HG03575 (cell line): ENCODE measurements at regions not wholly inside any gene's neighbourhood (a gene's known extent, or its start where the extent isn't known, plus 50 kb on each side); places are given as distances from the start of the nearest gene placed in this dataset.

Source experiments
- ATAC-seq: cut with Tn5 transposase; IDR thresholded peaks from one replicate; pipeline ENCODE4 v1.9.1; 2021; ENCODE audit not compliant: unreplicated experiment, insufficient number of reproducible peaks, low FRiP score; ENCODE audit errors: extremely low read depth

DNA sequence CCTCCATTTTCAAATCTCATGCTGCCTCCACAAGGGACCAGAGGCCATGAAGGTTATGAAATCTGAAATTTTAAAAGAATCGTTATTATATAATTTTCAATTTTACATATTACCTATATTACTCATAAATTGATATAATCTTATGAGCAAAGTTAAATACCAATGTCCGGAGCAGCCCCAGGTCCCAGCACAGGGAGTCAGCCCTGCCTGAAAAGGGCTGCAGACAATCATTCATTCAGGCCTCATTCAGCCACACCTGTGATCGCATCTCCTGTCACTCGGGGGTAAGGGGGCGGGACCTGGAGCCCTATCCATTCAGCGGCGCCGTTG, 172.5 kb downstream of the AHSP start:
- no peak for ATAC-seq

DNA sequence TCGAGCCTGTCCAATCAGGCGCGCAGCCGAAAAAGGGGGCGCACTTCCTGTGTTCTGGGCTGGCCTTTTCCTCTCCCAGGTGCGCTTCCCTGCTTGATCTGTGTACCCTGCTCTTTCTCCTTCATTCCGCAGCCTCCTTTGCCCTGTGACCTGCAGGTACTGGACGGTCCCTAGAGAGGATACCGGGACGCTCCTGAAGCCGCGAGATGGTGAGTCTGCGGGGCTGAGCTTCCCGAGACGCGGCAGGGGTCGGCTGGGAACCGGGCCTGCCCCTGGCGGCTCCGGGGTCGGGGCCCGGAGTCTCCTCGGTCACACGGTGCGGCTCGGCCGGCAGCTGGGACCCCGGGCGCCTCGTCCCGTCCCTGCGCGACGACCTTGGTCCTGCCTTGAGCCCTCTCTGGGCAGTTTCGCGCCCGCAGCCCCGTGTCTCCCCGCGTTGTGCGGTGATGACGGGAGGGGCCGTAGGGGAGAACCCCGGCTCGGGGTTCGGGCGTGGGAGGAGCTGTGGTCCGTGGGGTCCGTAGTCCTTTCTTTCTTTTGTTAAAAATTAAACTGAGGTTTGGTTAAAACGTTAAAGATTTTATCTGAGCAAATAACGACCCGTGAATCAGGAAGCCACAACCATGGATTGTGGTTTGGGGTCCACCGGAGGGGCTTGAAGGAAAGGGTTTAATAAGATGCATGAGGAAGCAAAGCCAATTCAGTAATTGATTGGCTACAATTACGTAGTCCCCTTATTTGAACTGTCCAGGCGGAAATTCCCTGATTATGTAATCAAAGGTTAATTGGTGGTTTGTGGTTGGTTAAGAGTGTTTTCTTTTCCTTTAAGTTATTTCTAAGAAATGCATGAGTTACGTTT, 172.8 kb upstream of the ZNF267 start:
- no peak for ATAC-seq

DNA sequence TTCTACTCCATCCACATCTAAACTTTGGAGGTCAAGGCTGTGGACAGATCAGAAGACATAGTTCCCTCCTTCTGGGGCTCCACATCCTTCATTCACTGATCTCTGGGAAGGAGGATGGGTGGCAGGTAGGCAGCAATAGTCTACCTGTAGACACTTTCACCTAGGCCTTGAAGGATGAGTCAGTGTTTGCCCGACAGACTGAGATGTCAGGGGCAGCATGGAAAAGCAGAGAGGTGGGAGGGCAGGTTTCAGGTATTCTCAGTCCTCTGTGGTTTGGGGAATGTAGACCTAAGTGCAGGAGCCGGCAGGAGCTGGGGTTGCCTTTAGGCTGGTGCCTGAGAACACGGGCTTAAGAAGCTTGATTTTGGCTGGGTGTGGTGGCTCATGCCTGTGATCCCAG, 171.9 kb upstream of the ZNF267 start:
- ATAC-seq, result no peak

- no peak for ATAC-seq
Measured at GRCh38 chr16:31702796-31703195, 170.8 kb upstream of the ZNF267 start.

- ATAC-seq, result no peak
Measured at GRCh38 chr16:31703526-31704128, 170.0 kb upstream of the ZNF267 start.

- ATAC-seq, result no peak
Measured at GRCh38 chr16:31704138-31704537, 169.5 kb upstream of the ZNF267 start.

DNA sequence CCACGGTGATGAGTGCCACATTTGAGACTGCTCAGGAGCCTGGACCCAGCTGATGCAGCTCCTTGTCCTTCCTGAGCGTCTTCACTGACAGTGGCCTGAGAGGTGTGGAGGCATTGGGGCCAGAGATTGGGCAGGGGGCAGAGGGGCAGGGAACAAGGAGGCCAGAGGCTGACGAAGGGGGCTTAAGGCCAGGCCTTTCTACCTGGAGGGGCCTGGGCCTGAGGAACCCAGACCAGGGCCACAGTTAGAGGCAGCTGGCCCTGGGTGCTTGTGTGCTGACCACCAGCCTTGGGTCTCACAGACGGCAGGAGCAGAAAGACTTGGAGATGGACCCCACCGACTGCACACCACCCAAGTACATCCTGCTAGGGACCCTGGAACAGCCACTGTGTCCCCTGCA, 168.2 kb upstream of the ZNF267 start:
- no peak for ATAC-seq

DNA sequence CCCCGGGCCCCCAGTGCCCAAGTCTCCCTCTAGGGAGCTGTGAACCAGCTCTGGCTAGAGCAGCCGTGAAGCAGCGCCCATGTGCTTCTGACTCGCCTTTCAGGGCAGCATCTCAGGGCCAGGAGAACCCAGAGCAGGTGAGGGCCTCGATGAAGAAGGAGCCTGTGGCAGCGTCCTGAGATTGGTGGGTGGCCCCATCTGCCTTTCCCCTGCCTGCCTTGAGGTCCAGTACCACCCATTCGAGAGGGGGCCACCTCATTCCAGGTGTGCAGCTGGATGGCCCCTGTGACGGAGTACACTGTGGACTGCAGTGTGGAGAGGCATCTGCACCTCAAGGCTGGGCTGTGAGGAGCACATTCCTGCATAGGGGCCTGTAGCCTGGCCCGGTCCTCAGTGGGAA, 167.3 kb upstream of the ZNF267 start:
- no peak for ATAC-seq

GRCh38 chr16:31706925-31707324, 166.7 kb upstream of the ZNF267 start:
- ATAC-seq, result no peak

DNA sequence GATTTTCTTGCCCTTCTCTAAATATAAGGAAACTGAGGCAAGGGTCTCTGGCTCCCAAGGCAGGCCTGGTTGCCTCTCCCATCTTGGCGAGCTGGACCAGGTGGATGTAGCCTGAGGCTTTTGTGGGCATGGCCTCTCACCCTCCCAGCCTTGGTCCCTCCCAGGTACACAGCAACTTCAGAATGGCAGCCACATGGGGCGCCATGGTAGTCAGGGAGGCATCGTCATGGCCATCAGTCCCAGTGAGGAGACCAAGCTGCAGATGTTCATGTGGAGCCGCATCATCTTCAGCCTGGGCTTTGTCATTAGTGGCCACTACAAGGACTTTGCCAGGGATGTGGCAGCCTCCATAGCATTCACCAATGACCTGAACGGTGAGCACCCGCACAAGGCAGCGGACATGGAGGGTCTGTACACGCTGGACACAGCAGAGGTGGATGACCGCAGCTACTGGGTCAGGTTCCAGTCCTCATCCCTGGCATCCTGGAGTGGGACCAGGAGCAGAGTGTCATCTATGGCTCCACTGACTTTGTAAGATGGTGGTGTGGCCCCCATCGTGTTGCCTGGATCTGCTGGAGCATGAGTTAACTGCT, 165.8 kb upstream of the ZNF267 start:
- no peak for ATAC-seq

DNA sequence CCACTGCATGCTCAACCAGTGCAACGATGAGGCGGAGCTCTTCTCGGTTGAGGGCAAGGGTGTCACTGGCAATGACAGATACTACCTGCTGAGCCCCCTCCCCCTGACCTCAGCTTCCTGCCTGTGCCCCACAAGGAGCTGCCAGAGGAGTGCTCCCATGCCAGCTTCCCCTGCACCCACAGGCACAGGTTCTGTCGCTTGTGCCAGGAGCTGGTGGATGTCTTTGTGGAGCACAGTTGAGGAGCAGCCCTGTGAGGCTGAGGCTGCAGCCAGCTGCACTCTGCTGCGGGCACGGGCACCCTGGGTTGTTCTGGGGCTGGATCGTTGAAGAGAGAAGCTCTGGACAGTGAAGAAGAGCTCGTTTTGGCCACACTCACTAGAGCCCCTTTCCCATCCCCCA, 165.3 kb upstream of the ZNF267 start:
- no peak for ATAC-seq

DNA sequence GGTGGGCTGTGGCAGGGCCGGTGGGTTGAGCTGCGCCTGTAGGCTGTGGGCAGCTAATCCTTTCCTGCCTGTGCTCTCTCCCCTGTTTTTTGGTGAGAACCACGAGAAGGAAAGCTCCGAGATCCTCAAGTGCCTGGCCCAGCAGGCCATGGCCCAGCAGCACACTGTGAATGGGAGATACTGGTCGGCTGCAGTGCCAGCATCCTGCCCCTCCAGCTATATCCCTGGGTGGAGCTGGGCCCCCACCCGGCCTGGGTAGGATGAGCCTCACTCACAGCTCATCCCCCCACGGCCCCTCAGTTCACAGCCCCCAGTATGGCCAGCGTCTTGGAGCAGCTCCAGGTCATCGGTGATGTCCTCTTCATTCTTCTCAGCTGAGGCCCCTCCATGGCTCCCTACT, 164.4 kb upstream of the ZNF267 start:
- ATAC-seq, result no peak

DNA sequence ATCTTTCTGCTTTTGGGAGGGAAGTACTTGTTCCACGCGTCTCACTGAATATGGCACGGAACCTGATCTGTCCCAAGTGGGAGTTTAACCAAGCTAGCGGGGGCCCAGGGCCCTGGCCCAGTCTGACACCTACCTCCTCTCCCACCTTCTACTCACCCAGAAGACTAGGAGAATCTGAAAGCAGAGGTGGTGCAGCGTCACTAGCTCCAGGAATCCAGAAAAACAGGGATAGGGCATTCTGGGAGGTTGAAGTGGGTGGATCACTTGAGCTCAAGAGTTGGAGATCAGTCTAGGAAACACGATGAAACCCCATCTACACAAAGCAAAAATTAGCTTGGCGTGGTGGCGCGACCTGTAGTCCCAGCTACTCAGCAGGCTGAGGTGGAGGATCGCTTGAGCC, 163.5 kb upstream of the ZNF267 start:
- no peak for ATAC-seq

- no peak for ATAC-seq
Measured at GRCh38 chr16:31710880-31711279, 162.7 kb upstream of the ZNF267 start.

- no peak for ATAC-seq
Measured at GRCh38 chr16:31711344-31711845, 162.2 kb upstream of the ZNF267 start.

DNA sequence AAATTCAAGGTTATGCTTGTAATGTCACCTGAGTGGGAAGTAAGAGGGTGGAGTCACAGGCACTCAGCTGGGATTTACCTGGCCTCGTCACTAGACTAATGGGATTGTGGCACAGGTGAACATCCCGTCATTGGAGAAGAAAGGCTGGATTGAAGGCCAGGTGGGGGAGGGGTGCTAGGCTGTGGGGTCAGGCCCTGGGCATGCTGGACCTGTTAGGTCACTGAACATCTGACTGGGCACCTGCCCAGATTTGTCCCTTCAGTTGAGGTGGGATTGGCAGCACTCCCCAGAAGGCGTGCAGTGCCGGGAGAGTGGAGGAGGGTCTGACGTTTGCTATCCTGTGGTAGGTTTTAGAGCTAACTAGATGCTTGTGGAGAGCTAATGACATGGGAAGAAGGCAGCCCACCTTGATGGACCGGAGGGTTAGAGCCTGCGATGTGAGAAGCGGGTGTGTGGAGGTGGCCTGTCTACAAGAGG, 161.5 kb upstream of the ZNF267 start:
- no peak for ATAC-seq

DNA sequence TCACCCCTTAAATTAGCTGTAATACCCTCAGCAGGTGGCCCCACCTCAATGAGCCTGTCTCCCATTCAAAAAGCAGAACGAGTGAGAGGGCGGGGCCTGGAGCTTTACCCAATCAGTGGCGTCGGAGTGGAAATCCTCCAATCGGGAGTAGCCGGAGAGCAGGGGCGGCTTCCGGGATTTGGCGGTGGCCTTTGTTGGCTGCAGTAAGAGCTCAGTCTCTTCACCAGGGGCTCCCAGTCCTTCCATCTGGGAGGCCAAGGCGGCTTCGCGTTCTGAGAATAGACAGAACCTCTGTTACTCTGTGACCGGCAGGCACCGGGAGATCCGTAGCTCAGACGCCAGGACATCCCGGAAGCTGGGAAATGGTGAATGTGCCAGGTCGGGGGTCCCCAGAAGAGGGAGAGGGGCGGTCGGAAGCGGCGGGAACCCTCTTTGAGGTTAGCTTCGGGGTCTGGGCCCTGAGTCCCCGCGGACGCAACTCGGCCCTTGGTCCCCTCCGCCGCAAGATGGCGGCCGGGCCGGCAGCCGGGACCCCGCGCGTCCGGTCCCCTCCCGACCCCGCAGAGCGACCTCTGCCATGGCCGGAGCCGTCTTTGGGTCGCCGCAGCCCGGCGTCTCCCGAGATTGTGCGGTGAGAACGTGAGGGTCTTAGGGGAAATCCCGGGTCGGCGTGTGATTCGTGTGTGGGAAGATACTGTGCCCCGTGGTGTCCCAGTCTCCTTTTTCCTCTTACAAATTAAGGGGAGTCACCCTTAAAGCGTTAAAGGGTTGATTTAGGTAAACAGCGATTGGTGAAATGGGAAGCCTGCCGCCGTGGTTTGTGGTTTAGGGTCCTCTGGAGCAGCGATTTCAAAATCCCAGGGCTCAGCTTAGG, 160.3 kb upstream of the ZNF267 start:
- ATAC-seq, result peak; percentile 88

- no peak for ATAC-seq
Measured at GRCh38 chr16:31713945-31714902, 159.4 kb upstream of the ZNF267 start.
